IPS-20b (cell line): ENCODE measurements at regions not wholly inside any gene's neighbourhood (a gene's known extent, or its start where the extent isn't known, plus 50 kb on each side); places are given as distances from the start of the nearest gene placed in this dataset.

Experiments
- H3K27ac ChIP-seq: one replicate; pipeline ENCODE4 v1.5.1; 2013; ENCODE audit warnings: low read length
- H3K27me3 ChIP-seq: 2 replicates; pipeline ENCODE4 v1.6.1; 2013; ENCODE audit warnings: mild to moderate bottlenecking, low read length, inconsistent platforms; ENCODE audit not compliant: insufficient read depth
- H3K36me3 ChIP-seq: 2 replicates; pipeline ENCODE4 v1.6.1; 2013; ENCODE audit warnings: low read depth, mild to moderate bottlenecking, inconsistent platforms, low read length, moderate library complexity; ENCODE audit not compliant: insufficient read depth
- H3K4me1 ChIP-seq: 2 replicates; pipeline ENCODE4 v1.6.1; 2013; ENCODE audit warnings: mild to moderate bottlenecking, control low read depth, inconsistent platforms, low read length, moderate library complexity; ENCODE audit not compliant: insufficient read depth
- H3K4me3 ChIP-seq: 2 replicates; pipeline ENCODE4 v1.5.1; 2013; ENCODE audit warnings: mild to moderate bottlenecking, low read length, inconsistent platforms
- H3K9ac ChIP-seq: 2 replicates; pipeline ENCODE4 v1.6.1; 2013; ENCODE audit warnings: low read depth, mild to moderate bottlenecking, inconsistent platforms, low read length, moderate library complexity
- H3K9me3 ChIP-seq: 2 replicates; pipeline ENCODE4 v1.6.1; 2013; ENCODE audit warnings: mild to moderate bottlenecking, low read depth, low read length, inconsistent platforms; ENCODE audit not compliant: insufficient read depth

- Histone ChIP-seq H3K27ac (no peak overlapping the region), H3K36me3 (no peaks in the 10 kb centered on the region), H3K9me3 (no peaks in the 10 kb centered on the region), H3K27me3 (no peaks in the 10 kb centered on the region), H3K4me1 (no peaks in the 10 kb centered on the region), H3K4me3 (no peak overlapping the region), H3K9ac (no peak overlapping the region)
Measured at GRCh38 chr15:79516155-79516554, 84.0 kb downstream of the MINAR1 start.

- Histone ChIP-seq H3K4me3 (no peak overlapping the region), H3K9me3 (no peaks in the 10 kb centered on the region), H3K27me3 (no peaks in the 10 kb centered on the region), H3K36me3 (no peaks in the 10 kb centered on the region), H3K9ac (no peak overlapping the region), H3K4me1 (no peaks in the 10 kb centered on the region), H3K27ac (no peak overlapping the region)
Measured at GRCh38 chr15:79516646-79517045, 84.5 kb downstream of the MINAR1 start.

DNA sequence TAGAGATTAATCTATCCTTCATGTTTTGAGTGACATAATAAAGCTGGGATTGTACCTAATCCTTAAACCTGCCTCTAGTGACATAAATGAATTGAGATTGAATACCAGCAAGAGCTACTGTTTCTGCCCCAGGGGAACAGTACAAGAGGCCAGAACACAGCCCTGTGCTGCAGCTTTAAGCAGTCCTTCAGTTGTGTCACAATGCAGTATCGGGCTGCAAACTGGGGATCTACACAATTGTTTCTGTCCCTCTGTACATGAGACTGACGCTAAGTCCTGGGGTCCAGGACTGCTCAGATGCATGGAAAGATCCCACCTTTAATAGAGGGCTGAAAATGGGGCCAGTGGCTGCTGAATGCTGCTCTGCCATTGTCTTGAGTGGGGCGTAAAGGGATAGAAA is 87.5 kb downstream of the MINAR1 start:
- no peak overlapping the region for H3K27ac ChIP-seq
- H3K36me3 ChIP-seq, result no peaks in the 10 kb centered on the region
- no peaks in the 10 kb centered on the region for H3K27me3 ChIP-seq
- H3K9me3 ChIP-seq, result no peaks in the 10 kb centered on the region
- no peak overlapping the region for H3K4me3 ChIP-seq
- no peaks in the 10 kb centered on the region for H3K4me1 ChIP-seq
- no peak overlapping the region for H3K9ac ChIP-seq

- no peaks in the 10 kb centered on the region for H3K4me1 ChIP-seq
- H3K9ac ChIP-seq, result no peak overlapping the region
- no peak overlapping the region for H3K4me3 ChIP-seq
Measured at GRCh38 chr15:79520654-79521053, 88.5 kb downstream of the MINAR1 start.

DNA sequence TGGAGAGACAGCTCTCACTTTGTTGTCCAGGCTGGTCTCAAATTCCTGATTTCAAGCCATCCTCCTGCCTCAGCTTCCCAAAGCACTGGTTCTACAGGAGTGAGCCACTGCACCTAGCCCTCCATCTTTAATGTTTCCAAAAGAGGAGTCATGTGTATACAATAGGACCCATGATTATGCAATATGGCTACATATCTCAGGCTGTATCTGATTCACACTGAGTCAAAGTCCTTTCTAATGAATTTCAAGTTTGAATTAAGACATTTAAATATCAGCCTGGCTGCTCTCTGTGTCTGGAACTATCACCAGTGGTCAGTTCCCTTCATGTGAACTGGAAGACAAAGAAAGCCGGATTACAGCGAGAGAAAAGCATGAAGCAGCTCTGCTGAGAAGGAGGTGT is 90.5 kb downstream of the MINAR1 start:
- Histone ChIP-seq H3K36me3 (no peaks in the 10 kb centered on the region), H3K4me1 (no peaks in the 10 kb centered on the region), H3K9me3 (no peaks in the 10 kb centered on the region), H3K27ac (no peak overlapping the region), H3K27me3 (no peaks in the 10 kb centered on the region), H3K4me3 (no peak overlapping the region), H3K9ac (no peak overlapping the region)

More at GRCh38 chr15:79520654-79521053, 88.5 kb downstream of the MINAR1 start:
- Histone ChIP-seq H3K27ac (no peak overlapping the region), H3K27me3 (no peaks in the 10 kb centered on the region), H3K36me3 (no peaks in the 10 kb centered on the region), H3K9me3 (no peaks in the 10 kb centered on the region)

DNA sequence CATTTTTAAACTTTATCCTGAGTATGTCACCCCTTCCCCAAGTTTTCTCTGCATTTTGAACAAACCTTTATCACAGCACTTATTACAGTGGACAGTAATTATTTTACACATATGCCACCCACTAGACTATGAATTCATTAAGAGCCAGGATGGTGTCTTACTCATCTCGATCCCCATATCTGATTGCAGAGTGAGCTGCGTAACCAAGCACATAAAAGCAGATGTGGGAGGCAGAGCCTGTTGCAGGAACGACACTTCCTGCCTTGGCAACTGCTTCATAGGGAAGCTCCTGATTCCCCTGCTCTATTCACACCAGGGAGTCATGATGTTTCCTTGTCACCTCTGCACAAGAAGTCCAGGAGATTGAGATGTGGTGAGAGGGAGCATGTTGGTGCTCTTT is 91.1 kb downstream of the MINAR1 start:
- H3K36me3 ChIP-seq, result no peaks in the 10 kb centered on the region
- H3K4me3 ChIP-seq, result no peak overlapping the region
- H3K27ac ChIP-seq, result no peak overlapping the region
- no peak overlapping the region for H3K9ac ChIP-seq
- H3K4me1 ChIP-seq, result no peaks in the 10 kb centered on the region
- H3K27me3 ChIP-seq, result no peaks in the 10 kb centered on the region
- no peaks in the 10 kb centered on the region for H3K9me3 ChIP-seq

DNA sequence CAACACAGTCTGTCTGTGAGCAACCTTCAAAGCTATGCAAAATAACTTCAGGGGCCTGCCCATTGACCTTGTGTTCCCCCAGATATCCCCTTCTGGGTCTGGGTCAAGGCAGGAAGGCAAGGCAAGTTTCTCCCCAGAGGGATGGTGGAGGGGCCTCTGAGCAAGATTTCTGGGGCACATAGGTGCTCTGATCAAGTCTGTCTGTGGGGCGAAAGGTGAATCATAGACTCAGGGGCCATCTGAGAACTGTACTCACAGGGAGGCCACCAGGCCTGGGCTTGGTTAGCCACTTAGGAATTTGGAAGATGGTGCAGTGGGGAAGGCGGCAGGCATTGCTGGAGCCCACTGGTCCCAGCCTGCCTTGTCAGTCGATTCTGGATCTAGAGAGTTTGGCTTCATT is 92.4 kb downstream of the MINAR1 start:
- H3K4me3 ChIP-seq, result no peak overlapping the region
- no peaks in the 10 kb centered on the region for H3K4me1 ChIP-seq
- H3K27ac ChIP-seq, result no peak overlapping the region
- no peaks in the 10 kb centered on the region for H3K9me3 ChIP-seq
- H3K27me3 ChIP-seq, result no peaks in the 10 kb centered on the region
- no peaks in the 10 kb centered on the region for H3K36me3 ChIP-seq
- no peak overlapping the region for H3K9ac ChIP-seq

DNA sequence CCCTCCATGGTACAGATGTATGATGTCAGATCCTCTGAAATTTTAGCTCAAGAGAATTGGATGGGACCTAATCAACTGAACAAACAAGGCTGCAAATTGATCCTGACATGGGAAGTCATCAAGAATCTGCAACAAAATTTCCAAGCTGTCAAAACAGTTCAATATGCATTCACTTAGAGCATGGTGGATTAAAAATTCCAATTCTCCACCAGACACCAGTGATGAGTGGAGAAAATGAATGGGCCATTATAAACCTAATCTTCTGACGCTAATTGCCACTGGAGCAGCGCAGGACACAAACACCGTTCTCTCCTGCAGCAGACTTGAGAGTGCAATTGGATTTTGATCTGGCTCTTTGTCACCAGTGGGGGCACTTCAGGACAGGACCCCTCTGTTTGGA is 94.2 kb downstream of the MINAR1 start:
- Histone ChIP-seq H3K4me3 (no peak overlapping the region), H3K9ac (no peak overlapping the region), H3K36me3 (no peaks in the 10 kb centered on the region), H3K9me3 (no peaks in the 10 kb centered on the region), H3K4me1 (no peaks in the 10 kb centered on the region), H3K27ac (no peak overlapping the region), H3K27me3 (no peaks in the 10 kb centered on the region)

DNA sequence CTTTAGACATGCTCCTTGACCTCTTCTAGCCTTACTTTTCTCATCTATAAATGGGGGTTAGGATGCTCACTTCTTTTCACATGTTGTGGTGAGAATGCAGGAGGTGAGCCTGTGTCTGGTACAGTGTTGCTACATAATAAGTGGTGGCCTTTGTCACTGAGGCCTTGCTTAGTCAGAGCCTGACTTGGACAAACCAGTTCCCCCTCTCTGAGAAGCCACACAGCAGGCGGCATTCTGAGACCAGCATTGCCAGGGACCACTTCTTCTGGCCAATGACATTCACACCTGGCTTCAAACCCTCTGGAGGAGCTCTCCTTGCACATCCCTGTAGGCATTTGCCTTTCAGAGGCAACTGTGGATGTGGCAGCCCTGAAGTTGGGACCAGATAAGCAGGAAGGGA is 95.7 kb downstream of the MINAR1 start:
- no peak overlapping the region for H3K27ac ChIP-seq
- no peaks in the 10 kb centered on the region for H3K27me3 ChIP-seq
- H3K36me3 ChIP-seq, result no peaks in the 10 kb centered on the region
- H3K9me3 ChIP-seq, result no peaks in the 10 kb centered on the region
- no peaks in the 10 kb centered on the region for H3K4me1 ChIP-seq
- H3K9ac ChIP-seq, result no peak overlapping the region
- H3K4me3 ChIP-seq, result no peak overlapping the region

DNA sequence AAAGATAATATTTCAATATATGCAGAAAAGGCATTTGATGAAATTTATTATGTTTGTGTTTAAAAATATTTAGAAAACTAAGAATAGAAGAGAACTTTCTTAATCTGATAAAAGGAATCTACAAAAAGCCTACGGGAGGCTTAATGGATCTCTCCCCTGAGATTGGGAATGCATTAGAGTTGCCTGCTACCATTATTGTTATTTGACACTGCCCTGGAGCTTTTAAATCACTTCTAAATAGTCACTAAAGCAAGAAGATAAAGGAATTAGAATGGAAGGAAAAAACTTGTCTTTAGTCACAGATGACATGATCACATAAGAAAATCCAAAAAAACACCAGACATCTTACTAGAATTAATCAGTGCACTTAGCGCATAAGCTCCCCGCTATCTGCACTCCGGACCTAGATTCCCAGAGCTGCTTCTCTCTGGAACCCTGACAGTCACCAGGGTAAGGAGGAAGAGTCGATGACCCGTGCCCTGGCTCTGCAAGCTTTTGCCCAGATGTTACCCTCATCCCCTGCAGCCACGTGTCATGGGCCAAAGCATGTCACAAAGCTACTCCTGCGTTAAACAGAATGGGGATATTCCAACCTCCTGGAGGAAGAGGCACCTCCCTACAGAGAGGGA is 97.1 kb downstream of the MINAR1 start:
- no peak overlapping the region for H3K27ac ChIP-seq
- no peaks in the 10 kb centered on the region for H3K27me3 ChIP-seq
- no peaks in the 10 kb centered on the region for H3K4me1 ChIP-seq
- no peak overlapping the region for H3K4me3 ChIP-seq
- H3K36me3 ChIP-seq, result no peaks in the 10 kb centered on the region
- no peak overlapping the region for H3K9ac ChIP-seq
- H3K9me3 ChIP-seq, result no peaks in the 10 kb centered on the region

DNA sequence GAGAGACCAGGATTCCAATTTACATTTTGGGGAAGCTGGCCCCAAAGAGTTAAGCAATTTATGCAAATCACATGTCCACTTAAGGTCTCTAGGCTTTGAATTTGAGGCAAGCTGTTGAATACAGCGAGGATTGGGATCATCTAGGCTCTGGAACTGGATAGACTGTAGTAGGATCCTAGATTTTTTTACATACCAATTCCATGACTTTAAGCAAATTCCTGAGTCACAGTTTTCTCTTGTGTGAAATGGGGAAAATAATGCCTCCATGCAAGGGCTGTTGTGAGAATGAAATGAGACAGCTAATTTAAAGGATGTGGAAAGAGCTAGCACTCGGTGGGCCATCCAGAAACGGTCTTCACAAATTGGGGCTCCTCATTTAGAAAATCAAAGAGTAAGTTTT is 103.4 kb downstream of the MINAR1 start:
- no peaks in the 10 kb centered on the region for H3K27me3 ChIP-seq
- no peaks in the 10 kb centered on the region for H3K4me1 ChIP-seq
- H3K4me3 ChIP-seq, result no peak overlapping the region
- no peaks in the 10 kb centered on the region for H3K9me3 ChIP-seq
- H3K36me3 ChIP-seq, result no peaks in the 10 kb centered on the region
- no peak overlapping the region for H3K27ac ChIP-seq
- H3K9ac ChIP-seq, result no peak overlapping the region

DNA sequence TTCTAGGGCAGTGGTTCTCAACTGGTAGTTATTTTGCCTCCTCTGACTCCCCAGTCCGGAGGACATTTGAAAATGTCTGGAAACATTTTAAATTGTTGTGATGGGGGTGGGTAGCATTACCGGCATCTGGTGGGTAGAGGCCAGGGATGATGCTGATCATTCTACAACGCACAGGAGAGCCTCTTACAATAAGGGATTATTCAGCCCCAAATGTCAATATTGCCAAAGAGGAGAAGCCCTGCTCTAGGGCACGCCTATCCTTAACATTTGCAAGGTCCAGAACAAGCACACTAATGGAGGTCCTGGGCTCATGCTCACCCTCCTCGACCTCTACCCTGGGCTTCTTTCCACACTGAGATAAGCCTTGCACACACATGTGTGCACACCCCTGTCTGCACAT is 106.4 kb downstream of the MINAR1 start:
- Histone ChIP-seq H3K4me1 (no peaks in the 10 kb centered on the region), H3K36me3 (no peaks in the 10 kb centered on the region), H3K27me3 (no peaks in the 10 kb centered on the region), H3K9ac (no peak overlapping the region), H3K27ac (no peak overlapping the region), H3K9me3 (no peaks in the 10 kb centered on the region), H3K4me3 (no peak overlapping the region)
